Adrenal gland (tissue), 9 donors: ENCODE measurements at regions not wholly inside any gene's neighbourhood (a gene's known extent, or its start where the extent isn't known, plus 50 kb on each side); places are given as distances from the start of the nearest gene placed in this dataset.

Experiments used
- DNase-seq, 7 donors: peaks; one replicate each; pipeline ENCODE4 v3.0.0-alpha.2; 2019 to 2020
- H3K27ac ChIP-seq, 5 donors: fragments of 200-600 bp; sonication (generic) in 4 of 5; 1 replicate in 3 of 5; 2 replicates in 2 of 5; pipeline versions ENCODE4 v1.5.1 to v1.8.0; 2016 to 2020; ENCODE audit warnings: mild to moderate bottlenecking in 1 of 5
- H3K27me3 ChIP-seq: fragments of 200-600 bp; 2 replicates; pipeline ENCODE4 v1.8.0; 2021
- H3K36me3 ChIP-seq, 2 donors: fragments of 200-600 bp; replicated peaks in 1 of 2; 1 replicate in 1 of 2; 2 replicates in 1 of 2; pipeline versions ENCODE4 v1.5.1 to v1.8.0; 2018 to 2022
- H3K4me1 ChIP-seq, 2 donors: fragments of 200-600 bp; replicated peaks in 1 of 2; 1 replicate in 1 of 2; 2 replicates in 1 of 2; pipeline versions ENCODE4 v1.5.1 to v1.8.0; 2018 to 2021
- H3K4me3 ChIP-seq, 4 donors: fragments of 200-600 bp; sonication (generic) in 3 of 4; one replicate each; pipeline ENCODE4 v1.5.1; 2016 to 2018
- H3K9me3 ChIP-seq, 3 donors: fragments of 200-600 bp; sonication (generic) in 1 of 3; replicated peaks in 1 of 3; 1 replicate in 2 of 3; 2 replicates in 1 of 3; pipeline versions ENCODE4 v1.5.1 to v1.8.0; 2016 to 2021
- POLR2A ChIP-seq, 2 donors: fragments of 450-650 bp; IDR thresholded peaks; one replicate each; pipeline ENCODE4 v1.6.1; 2017; ENCODE audit warnings: antibody characterized with exemption in 2 of 2, mild to moderate bottlenecking in 2 of 2, moderate library complexity in 1 of 2
- WGBS, 4 donors: extraction: QIAGEN DNeasy Blood & Tissue Kit in 2 of 4; methylation state at CpG; one replicate each; pipeline versions ENCODE4 v1.1.5 to v1.1.7; 2013 to 2017; 5-methylcytosine and 5-hydroxymethylcytosine counted together
- intact Hi-C, 2 donors: fragments of 100-400 bp; cut with DNase I; formaldehyde crosslinking; loops; one replicate each; pipeline versions ENCODE4 v1.14.1 to v1.15.0; 2022 to 2023
- TF ChIP-seq, protein P1 (sequence below), 6 experiments: fragments of 450-650 bp in 4 of 6; fragments of 200-600 bp in 2 of 6; sonication (generic) in 1 of 6; IDR thresholded peaks; 1 replicate in 5 of 6; 2 replicates in 1 of 6; pipeline versions ENCODE4 v1.5.1 to v1.8.0; 2016 to 2021; ENCODE audit warnings: antibody characterized with exemption in 6 of 6, mild to moderate bottlenecking in 2 of 6, moderate library complexity in 1 of 6
- donor health status: healthy with polysubstance abuse.
- donor health status: Bipolar disorder and iron deficiency.
- donor health status: DM: yes; HTN: yes; CAD: no.
- donor health status: DM: no; HTN: no; CAD: no.
- donor health status: DM: no; HTN: no; CAD: no.

- no peak overlapping the region for H3K27ac ChIP-seq
- no peaks in the 10 kb centered on the region for H3K9me3 ChIP-seq
- TF ChIP-seq, protein P1, sequence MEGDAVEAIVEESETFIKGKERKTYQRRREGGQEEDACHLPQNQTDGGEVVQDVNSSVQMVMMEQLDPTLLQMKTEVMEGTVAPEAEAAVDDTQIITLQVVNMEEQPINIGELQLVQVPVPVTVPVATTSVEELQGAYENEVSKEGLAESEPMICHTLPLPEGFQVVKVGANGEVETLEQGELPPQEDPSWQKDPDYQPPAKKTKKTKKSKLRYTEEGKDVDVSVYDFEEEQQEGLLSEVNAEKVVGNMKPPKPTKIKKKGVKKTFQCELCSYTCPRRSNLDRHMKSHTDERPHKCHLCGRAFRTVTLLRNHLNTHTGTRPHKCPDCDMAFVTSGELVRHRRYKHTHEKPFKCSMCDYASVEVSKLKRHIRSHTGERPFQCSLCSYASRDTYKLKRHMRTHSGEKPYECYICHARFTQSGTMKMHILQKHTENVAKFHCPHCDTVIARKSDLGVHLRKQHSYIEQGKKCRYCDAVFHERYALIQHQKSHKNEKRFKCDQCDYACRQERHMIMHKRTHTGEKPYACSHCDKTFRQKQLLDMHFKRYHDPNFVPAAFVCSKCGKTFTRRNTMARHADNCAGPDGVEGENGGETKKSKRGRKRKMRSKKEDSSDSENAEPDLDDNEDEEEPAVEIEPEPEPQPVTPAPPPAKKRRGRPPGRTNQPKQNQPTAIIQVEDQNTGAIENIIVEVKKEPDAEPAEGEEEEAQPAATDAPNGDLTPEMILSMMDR (IDR thresholded peaks at IDR 0.05): no peak
- no peak for TF ChIP-seq POLR2A (IDR thresholded peaks at IDR 0.05)
- intact Hi-C loops: no loop called here
- DNase-seq: no peak
- no peak overlapping the region for H3K4me3 ChIP-seq
- no peaks in the 10 kb centered on the region for H3K36me3 ChIP-seq
- no peaks in the 10 kb centered on the region for H3K4me1 ChIP-seq
- H3K27me3 ChIP-seq: no peaks in the 10 kb centered on the region
Observed at GRCh38 chr2:189959450-189959849, 103.1 kb downstream of the MSTN start.

- WGBS, 4 donors: 51 to 62% (median 55%) methylated on average over 3 of the region's 3 CpGs
- TF ChIP-seq, protein P1 (IDR thresholded peaks at IDR 0.05): no peak
- TF ChIP-seq POLR2A (IDR thresholded peaks at IDR 0.05): no peak
- H3K9me3 ChIP-seq: no peaks in the 10 kb centered on the region
- DNase-seq: no peak
- no peak overlapping the region for H3K27ac ChIP-seq
- no peak overlapping the region for H3K4me3 ChIP-seq
- no peaks in the 10 kb centered on the region for H3K36me3 ChIP-seq
- no peaks in the 10 kb centered on the region for H3K27me3 ChIP-seq
- intact Hi-C loops: no loop called here
- no peaks in the 10 kb centered on the region for H3K4me1 ChIP-seq
Observed at GRCh38 chr2:189954989-189955388, 107.5 kb downstream of the MSTN start.

- no peak overlapping the region for H3K4me3 ChIP-seq
- H3K27me3 ChIP-seq: no peaks in the 10 kb centered on the region
- H3K27ac ChIP-seq: no peak overlapping the region
- WGBS, 4 donors: 69 to 75% (median 70%) methylated on average over 3 of the region's 3 CpGs
- DNase-seq: no peak
- TF ChIP-seq, protein P1 (IDR thresholded peaks at IDR 0.05): no peak
- TF ChIP-seq POLR2A (IDR thresholded peaks at IDR 0.05): no peak
- H3K4me1 ChIP-seq: no peaks in the 10 kb centered on the region
- no peaks in the 10 kb centered on the region for H3K9me3 ChIP-seq
- intact Hi-C loops: no loop called here
- H3K36me3 ChIP-seq: no peaks in the 10 kb centered on the region
Observed at GRCh38 chr2:189952536-189953109, 109.9 kb downstream of the MSTN start.

- 48 to 61% (median 55%) methylated on average over 2 of the region's 2 CpGs for WGBS, 4 donors
- Histone ChIP-seq H3K9me3 (no peaks in the 10 kb centered on the region), H3K36me3 (no peaks in the 10 kb centered on the region), H3K27ac (no peak overlapping the region), H3K27me3 (no peaks in the 10 kb centered on the region), H3K4me3 (no peak overlapping the region), H3K4me1 (no peaks in the 10 kb centered on the region)
- intact Hi-C loops: no loop called here
- DNase-seq: no peak
- TF ChIP-seq, protein P1 (IDR thresholded peaks at IDR 0.05): no peak
- no peak for TF ChIP-seq POLR2A (IDR thresholded peaks at IDR 0.05)
Observed at GRCh38 chr2:189951791-189952535, 110.6 kb downstream of the MSTN start.
